GM21515 (cell line): ENCODE measurements at regions not wholly inside any gene's neighbourhood (a gene's known extent, or its start where the extent isn't known, plus 50 kb on each side); places are given as distances from the start of the nearest gene placed in this dataset.
"Not testable (repeated sequence)": the region's sequence is repeated elsewhere in the genome, so short reads cannot be mapped to it uniquely, and the experiment has no call there.

Experiments used
- ATAC-seq: cut with Tn5 transposase; IDR thresholded peaks from one replicate; pipeline ENCODE4 v1.9.1; 2021; ENCODE audit not compliant: unreplicated experiment

DNA sequence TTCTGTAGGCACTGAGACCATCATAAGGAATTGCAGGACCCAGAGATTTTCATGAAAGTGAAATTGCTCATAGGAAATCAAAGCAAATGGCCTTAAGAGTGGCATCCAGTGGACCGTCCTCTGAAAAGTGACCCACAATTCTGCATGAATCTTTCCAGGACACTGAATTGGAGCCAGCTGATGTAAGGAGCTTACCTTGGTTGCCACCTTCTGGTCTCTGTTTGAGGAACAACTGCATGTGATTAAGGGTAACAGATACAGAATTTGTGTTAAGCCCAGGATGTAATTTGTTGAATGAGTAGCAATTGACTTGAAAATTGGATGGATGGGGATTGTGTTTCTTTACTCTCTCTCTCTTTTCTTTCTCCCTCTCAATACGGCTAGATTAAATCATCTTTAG is 49.9 kb upstream of the GAS1 start:
- no peak for ATAC-seq

DNA sequence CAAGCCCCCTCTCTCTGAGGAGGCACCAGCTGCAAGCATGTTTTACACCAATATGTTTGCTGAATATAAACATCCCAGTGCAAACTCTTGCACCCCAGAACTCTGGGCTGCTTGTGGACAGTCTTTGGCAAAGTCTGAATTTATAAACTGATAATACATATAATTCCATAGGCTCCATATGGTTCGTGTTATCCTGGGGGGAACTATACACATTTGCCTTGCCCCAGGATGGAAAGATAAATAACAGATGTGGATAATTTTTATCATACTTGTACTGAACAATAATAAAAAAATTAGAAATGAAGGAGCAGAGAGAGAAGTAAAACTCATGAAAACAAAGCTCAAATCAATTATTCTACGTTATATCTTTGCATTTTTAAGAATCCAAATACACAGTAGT is 50.6 kb upstream of the GAS1 start:
- ATAC-seq, result no peak

DNA sequence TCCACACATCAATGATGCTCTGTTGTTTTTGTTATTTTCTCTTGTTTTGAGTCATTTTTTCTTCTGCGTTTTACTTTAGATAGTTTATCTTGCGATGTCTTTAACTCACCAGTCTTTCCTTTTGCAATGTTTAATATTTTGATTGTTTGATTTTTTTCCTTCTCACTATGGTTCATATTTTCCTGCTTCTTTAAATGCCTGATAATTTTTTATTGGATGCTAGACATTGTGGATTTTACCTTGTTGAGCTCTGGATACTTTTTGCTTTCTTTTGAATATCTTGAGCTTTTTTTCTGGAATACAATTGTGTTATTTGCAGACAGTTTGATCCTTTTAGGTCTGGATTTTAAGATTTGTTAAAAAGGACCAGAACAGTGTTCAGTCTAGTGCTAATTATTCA is 55.2 kb upstream of the GAS1 start:
- ATAC-seq, result no peak

DNA sequence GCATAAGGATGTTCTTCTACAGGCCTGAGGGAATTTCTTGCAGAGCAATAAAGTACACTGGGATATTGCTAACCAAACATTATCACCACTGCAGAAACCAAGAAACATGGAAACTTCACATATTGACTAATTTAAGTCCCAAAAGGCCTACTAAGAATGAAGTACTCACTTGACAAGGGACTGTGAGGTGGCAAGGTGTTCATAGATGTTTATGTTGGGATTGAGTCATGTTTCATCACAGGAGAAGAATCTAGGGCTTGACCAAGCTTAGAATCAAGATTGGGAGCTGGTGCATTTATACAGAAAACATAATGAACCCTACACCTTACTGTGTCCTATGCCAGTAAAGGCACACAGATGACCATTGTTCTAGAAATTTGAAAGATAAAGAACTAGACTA is 56.7 kb upstream of the GAS1 start:
- no peak for ATAC-seq

DNA sequence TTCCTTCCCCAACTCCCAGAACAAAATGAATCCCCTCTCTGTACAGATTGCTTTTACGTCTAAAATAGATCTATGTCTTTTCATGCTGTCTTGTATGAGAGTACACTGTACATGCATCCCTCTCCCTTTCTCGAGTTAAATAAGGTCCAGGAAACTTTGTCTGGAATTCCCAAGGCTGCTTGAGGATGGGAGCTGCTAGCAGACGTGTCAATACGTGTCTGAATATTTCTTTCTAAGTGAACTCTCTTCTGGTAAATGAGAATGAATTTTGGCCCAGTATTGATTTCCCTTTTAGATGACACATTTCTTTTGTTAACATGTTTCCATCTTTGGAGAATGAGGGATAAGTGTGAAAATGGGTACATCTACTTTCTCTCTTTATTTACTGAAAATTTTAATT is 59.6 kb upstream of the GAS1 start:
- ATAC-seq, result no peak

DNA sequence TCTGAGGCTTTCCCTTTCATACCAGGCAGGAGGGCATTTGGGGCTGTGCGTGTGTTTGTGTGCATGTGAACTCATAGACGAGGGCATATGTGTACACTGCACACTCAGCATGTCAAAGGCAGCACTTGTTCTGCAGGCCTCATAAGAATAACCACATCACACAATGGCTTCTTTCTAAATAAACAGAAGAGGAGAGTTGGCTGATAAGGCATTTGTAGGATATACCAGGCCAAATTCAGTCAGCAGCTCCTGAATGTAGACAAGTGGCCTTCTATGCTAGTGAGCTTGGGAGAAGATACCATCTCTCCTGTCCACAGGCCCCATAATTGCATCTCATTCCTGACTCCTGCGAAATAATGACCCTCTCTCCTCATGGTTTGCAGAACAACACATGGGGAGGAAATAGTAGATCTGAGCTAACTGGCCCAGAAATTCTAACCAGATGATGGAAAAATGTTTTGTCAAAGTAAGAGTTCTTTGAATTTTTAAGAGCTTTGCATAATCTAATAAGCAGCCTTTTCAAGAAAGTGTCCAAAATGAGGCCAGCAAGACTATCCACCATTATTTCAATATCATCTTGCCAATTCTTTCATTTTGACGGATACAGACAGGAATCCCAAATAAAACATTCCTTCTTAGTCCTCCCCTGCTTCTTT is 60.5 kb upstream of the GAS1 start:
- ATAC-seq, result no peak

DNA sequence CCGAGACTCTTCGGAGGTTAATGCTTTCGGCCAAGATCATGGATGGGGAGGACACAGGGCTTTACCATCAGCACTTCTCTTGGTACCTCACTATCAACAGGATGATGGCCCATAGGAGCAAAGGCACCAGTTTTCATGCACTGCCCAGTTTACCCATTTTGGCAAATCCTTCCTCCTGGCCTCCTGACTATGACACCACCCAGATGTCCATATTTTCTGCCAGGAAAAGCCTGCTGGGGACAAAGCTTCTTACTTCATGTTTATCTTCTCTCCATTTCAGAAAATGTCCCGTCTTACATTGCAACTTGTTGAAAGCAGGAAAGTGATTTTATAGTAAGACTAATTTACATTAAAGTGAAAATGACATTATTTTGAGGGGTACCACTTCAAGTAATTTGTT is 61.4 kb upstream of the GAS1 start:
- ATAC-seq, result no peak

DNA sequence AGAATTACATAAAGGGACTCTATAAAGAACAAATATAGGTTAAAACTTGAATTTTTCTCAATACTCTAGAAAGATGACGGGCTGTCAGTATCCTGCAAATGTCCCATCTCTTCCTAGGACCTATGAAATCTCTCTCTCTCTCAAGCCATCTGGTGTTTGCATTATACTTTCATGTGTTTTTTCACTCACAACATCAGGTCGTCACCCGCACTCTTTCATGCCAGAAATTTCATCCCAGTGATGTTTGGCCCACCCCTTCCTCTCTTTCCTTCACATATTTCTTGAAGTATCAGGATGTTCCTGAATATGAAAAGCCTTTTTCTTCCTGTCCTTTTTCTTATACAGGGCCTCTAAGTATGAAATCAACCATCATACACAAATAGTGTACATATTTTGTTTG is 63.3 kb upstream of the GAS1 start:
- no peak for ATAC-seq

DNA sequence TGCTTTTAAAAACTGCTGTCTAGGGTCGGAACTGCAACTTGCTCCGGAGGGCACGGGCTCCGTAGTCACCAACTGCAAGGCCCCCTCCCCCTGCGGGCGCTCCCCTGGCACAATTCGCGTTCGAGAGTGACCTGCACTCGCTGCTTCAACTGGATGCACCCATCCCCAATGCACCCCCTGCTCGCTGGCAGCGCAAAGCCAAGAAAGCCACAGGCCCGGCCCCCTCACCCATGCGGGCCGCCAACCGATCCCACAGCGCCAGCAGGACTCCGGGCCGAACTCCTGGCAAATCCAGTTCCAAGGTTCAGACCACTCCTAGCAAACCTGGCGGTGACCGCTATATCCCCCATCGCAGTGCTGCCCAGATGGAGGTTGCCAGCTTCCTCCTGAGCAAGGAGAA is 64.2 kb upstream of the GAS1 start:
- no peak for ATAC-seq

DNA sequence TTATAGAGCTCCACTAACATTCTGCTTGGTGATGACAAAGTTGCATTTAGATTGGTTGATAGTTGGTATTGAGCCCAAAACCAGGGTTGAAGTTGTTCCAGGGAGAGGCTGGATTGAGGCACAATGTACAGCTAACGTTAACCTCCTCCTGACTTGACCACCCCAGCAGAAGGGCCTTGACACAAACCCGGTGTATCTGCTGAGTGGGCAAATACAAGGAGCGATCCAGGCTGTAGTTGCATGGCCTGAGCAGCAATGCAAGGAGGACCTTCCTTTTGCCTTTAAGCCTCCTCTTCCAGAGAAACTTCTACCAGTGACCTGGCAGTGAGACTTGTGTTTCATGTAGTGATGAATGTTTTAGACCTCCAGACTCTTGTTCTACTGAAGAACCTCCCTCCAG is 66.2 kb upstream of the GAS1 start:
- no peak for ATAC-seq

DNA sequence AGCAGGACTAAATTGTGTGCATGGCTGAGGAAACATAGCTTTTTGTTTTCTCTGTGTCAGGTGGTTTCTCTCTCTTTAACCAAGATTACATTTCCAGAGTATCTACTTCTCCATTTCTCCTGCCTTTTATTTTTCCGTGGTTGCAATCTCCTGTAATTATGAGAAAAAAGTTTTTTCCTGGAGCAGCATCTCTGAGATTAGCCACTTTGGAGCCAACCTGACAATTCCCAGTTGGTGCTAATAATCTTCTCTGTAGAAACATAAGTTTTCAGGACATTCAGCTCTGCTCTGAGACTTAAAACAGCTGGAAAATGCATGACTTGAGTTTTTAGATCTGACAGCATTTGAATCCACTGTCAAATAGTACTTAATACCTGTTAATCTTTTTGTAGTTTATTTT is 67.1 kb upstream of the GAS1 start:
- ATAC-seq, result no peak

DNA sequence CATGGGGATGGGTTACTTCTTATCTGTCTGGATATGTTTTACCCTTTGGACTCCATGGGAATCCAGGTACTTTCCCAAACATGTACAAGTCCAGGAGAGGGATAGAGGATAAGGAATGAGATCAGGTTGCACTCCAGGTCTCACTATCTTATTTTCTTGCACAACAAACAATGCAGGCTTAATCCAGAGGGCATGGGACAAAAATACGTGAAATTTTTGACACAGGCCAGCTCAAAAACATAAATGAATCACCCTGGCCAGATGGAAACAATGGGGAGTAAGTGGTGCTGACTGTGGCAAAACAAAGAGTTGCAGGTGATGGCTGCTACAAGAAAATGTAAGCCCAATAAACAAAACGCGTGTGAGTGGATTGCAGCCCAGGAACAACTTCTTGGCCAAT is 69.4 kb upstream of the GAS1 start:
- no peak for ATAC-seq

DNA sequence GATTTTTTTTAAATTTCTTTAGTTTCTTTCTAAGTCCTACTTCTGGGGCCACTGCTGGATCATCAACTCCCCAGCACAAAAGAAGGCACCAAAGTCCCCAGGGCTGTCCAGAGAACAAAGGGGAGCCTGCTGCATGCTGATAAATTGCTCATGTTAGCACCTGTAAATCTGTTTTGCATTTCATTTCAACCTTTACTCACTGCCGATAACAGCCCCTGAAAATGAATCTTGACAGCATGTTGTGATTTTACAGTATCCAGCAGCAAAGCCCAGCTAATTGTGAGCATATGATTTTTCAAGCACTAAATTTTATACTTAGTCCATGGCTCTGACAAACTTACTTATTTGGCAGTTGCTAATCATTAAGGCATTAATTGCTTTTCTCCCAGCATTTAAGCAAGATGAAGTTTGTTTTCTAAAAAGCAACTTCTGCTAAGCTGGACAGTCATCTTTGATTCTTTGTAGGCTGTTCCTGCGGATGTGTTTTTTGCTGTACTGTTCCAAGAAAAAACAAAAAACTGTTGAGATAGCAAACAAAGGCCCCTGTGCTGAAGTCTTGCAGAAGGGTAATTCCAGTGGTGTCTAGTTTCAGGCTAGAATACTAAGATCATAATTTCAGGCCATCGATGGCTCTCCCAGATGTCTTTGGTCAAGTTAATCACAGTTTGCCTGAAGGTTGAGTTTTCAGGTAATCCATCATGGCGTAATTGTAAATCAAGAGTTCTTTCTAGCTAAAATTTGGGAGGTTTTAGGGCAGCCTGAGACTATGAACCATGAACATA is 73.1 kb upstream of the GAS1 start:
- no peak for ATAC-seq

DNA sequence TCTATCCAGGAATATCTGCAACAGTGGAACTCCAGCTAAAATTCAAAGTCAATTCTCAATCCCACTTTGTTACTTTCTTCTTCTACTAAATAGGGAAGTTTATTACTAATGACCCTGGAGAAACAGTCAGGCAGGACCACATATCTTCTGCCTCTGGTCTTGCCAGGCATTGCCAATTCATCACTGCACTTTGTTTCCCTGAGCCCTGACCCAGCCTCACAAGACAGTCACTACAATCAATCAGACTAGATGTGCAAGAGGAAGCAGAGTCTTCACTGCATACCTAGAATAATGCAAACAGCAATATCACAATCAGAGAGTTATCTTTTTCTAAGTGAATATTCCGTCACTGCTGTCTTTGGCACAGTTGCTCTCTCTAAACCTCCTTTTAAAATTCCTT is 74.9 kb upstream of the GAS1 start:
- no peak for ATAC-seq

DNA sequence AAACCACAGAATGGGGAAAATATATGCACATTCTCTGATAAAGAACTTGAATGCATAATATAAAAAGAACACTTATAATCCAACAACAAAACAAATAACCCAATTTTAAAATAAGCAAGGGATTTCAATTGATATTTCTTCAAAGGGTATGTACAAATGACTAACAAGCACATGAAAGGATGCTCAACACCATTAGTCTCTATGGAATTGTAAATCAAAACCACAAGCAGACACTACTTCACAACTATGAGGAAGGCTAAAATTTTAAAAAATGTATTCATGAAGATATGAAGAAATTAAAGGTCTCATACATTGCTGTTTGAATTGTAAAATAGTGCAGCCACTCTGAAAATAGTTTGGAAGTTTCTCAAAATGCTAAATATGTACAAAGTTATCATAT is 78.9 kb upstream of the GAS1 start:
- ATAC-seq, result no peak

DNA sequence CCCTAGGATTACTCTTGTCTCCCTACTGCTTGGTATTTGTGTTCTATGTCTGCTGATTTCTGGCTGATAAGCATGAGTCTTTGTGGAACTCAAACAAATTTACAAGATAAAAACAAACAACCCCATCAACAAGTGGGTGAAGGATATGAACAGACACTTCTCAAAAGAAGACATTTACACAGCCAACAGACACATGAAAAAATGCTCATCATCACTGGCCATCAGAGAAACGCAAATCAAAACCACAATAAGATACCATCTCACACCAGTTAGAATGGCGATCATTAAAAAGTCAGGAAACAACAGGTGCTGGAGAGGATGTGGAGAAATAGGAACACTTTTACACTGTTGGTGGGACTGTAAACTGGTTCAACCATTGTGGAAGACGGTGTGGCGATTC is 81.5 kb upstream of the GAS1 start:
- not testable (repeated sequence) for ATAC-seq

DNA sequence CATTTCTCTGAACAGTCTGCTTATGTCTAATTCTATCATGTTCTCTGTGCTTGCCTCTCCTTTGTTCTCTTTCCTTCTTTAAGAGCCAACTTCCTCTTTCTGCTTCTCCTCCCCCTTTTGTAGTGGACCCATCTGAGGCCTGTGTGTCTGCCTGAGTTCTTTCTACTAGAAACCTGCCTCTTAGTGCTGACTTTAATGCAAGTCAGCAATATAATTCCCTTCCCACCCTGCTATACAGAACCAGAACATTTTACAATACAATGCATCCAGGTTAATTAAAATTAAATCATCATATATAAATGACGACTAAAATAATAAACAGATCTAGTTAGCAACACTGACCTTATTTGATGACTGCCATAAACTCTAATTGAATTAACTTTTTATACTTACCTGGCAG is 82.6 kb upstream of the GAS1 start:
- ATAC-seq, result no peak

DNA sequence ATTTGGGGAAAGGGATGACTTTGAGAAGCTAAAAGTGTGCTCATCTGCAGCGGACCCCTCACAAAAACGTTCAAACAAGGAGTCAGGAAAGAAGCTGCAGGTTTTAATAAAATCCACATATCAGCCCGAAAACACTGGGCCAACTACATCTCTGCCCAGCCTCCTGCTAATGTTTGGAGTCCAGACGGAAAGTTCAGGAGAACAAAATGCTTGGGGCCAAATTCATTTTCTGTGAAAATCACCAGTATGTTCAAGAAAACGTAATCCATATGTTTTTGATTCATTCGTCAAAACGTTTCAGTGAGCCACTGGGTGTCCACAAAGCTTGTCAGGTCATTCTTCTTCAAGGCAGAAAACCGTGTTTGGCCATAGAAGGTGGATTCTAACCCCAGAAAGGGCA is 87.5 kb upstream of the GAS1 start:
- no peak for ATAC-seq

DNA sequence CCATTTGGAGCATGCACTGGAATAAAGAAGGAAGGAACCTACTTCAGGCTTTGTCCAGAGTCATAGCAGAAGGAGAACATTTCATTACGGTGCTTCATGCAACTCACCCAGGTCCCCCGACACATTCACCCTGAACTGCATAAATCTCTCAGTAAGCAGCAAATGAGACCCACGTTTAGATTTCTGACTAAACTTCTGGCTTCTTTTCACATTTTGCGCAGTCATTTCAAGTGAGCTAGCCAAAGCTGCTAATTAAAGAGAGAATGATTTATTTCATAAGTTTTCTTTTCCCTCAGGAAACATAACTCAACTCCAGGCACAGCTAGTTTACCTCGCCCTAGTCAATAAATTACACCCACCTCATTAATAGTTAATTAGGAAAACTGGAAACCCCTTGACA is 88.6 kb upstream of the GAS1 start:
- no peak for ATAC-seq

DNA sequence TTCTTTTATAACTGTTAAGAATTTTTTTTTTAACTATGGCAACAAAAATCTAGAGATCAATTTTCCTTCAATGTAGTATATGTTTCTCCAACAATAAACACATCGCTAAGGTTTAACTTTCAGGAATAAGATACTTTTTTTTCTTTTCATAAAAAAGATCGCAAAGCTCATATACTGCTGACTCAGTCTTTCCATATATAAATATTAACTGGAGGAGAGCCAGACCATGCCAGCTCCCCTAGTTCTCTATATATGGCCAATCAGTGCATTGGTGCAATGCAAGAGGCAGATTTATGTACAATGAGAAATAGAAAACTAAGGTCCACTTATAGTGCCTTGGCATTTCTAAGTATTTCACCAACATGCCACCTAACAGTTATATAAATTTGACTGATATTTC is 89.2 kb upstream of the GAS1 start:
- ATAC-seq, result no peak

DNA sequence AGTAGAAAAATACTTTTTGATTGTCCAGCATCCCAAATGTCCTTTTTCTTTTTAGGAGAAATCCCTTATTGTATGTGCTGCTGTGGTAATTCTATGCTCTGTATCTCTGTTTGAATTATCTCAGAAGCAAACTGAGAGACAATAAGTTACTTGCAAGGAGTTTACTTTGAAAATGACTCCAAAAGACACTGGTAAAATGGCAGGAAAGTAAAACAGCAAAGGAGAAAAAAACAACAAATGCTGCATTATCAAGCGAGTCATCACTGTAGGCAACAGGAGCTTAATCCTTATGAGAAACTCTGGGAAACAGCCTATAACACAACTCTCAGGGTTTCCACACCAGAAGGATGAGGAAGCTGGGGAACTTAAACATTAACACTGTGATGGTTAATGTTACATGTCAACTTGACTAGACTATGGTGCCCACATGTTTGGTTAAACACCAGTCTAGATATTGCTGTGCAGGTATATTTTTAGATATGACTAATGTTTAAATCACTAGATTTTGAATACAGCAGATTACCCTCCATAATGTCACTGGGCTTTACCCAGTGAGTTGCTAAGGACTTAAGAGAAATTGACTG is 92.6 kb upstream of the GAS1 start:
- no peak for ATAC-seq

DNA sequence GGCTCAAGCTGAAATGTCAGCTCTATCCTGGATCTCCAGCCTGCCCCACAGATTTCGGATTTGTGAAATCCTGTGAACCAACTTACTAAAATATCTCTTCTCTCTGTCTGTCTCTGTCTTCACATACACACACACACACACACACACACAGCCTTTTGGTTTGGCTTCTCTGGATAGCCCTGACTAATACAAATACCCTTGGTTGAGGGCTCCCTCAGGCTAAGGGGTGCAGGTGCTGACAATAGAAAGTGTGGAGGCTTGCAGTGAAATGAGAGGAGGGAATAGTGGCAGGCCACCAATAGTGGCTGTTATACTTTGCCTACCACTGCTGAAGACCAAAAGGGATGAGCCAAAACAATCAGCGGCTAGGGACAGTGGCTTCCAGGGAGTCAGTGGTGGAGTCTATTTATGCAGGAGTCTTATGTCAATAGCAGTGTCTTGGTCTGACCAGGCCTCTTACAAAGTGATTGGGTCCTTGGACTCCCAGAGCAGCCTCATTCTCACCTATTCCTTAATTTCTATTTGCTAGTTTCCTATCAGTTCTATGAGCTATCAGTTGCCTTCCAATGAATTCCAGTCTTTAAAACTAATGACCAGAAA is 93.2 kb upstream of the GAS1 start:
- no peak for ATAC-seq
